GM13977 (cell line): ENCODE measurements at regions not wholly inside any gene's neighbourhood (a gene's known extent, or its start where the extent isn't known, plus 50 kb on each side); places are given as distances from the start of the nearest gene placed in this dataset.

ENCODE experiments used
- DNase-seq: peaks from one replicate; pipeline ENCODE4 v3.0.0; 2012; ENCODE audit warnings: low spot score
- in situ Hi-C: fragments of 300-500 bp; cut with MboI; formaldehyde crosslinking; loops from one replicate; pipeline ENCODE4 v1.12.0; 2022; ENCODE audit warnings: low sequenced_read_pairs, low pct_unique_long_range_greater_than_20kb, mixed read lengths, inconsistent platforms; ENCODE audit not compliant: unreplicated experiment
- TF ChIP-seq, protein P1 (sequence below): IDR thresholded peaks from 2 replicates; pipeline ENCODE4 v1.5.1; 2012; ENCODE audit warnings: mild to moderate bottlenecking, control low read depth; ENCODE audit not compliant: insufficient read depth; ENCODE audit errors: extremely low read depth, missing control alignments

DNA sequence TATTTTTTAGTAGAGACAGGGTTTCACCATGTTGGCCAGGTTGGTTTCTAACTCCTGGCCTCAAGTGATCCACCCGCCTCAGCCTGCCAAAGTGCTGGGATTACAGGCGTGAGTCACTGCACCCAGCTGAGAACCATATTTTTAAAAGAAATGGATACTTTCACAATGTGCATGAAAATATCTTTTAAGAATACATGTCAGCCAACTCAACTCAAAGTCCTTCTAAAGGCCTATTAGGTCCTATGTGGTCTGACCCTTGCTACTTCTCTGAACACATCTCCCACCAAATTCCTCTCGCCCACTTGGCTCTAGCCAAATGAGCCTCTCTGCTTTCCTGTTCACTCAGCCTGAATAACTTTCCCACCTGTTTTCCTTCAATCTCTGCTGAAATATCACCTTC lies 119.6 kb downstream of the MTX2 start:
- DNase-seq = no peak
- in situ Hi-C loops = no loop called here
- TF ChIP-seq, protein P1, sequence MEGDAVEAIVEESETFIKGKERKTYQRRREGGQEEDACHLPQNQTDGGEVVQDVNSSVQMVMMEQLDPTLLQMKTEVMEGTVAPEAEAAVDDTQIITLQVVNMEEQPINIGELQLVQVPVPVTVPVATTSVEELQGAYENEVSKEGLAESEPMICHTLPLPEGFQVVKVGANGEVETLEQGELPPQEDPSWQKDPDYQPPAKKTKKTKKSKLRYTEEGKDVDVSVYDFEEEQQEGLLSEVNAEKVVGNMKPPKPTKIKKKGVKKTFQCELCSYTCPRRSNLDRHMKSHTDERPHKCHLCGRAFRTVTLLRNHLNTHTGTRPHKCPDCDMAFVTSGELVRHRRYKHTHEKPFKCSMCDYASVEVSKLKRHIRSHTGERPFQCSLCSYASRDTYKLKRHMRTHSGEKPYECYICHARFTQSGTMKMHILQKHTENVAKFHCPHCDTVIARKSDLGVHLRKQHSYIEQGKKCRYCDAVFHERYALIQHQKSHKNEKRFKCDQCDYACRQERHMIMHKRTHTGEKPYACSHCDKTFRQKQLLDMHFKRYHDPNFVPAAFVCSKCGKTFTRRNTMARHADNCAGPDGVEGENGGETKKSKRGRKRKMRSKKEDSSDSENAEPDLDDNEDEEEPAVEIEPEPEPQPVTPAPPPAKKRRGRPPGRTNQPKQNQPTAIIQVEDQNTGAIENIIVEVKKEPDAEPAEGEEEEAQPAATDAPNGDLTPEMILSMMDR = no peak

DNA sequence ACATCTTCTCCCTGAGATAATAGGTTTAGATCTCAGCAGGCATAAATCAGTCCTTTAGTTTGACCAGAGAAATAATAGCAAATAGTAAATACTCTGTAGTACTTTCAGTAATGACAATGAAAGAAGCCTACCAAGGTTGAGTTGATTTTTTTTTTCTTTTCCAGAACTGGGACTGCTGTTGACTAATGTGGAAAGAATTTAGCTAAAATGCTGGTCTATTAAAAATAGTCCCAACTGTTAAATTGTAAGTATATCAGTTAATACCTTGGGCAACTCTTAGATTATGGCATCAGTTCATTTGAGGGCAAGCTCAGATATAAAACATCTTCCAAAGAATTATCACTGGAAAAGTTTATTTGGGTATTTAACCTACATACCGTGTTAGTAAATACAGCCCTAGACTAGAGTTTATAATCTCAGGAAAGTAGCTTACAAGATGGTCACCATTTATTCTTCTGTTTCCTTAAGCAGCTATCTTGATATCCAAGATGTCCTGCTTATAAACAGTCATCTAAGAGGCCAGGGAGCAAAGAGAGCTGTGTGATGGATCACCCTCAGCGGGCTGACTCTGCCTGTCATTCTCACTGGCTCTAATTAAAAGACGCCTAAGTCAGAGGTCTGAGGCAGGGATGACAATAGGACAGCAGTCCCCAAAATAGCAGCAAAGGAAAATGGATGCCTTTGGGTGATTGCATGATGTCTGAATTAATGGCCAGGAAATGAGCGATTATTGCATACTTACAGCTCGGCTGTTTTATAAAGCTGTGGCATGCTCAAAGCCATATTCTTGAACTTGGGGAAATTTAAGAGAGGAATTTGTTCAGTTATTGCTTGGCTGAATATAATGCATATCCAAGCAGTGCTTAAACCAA lies 121.3 kb downstream of the MTX2 start:
- in situ Hi-C loops = no loop called here
- no peak for DNase-seq
- TF ChIP-seq, protein P1 = no peak

DNA sequence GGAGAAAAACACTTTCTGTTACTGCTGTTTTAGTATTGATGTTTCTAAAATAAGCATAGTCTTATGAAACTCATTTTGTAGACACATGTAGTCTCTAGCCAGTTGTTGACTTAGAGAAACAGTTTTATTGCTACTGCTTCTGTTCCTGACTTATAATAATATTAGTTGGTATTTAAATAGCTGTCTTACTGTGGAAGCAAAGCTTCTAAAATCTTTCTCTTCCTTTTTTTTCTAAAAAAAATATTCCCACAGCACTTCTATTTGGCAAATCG lies 121.8 kb downstream of the MTX2 start:
- TF ChIP-seq, protein P1 = no peak
- in situ Hi-C loops = no loop called here
- no peak for DNase-seq

DNA sequence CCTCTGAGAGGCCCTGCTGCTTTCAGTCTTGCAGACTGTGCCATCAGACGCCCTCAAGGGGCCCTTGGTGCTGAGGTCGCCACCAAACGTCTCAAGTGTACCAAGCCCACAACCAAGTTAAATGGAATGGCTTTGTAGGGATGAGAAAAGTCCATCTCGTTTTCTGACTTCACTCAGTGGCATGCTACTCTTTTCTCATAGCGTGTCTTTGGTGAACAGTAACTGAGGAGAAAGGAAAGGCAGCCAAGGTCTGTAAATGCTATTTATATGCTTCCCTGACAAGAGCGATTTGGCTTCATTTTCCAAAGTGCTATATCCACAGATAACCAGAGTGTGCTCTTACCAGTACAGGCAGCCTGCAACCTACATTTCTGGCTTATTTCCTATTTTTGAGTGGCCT lies 123.0 kb downstream of the MTX2 start:
- DNase-seq = no peak
- TF ChIP-seq, protein P1 = no peak
- in situ Hi-C loops = no loop called here

DNA sequence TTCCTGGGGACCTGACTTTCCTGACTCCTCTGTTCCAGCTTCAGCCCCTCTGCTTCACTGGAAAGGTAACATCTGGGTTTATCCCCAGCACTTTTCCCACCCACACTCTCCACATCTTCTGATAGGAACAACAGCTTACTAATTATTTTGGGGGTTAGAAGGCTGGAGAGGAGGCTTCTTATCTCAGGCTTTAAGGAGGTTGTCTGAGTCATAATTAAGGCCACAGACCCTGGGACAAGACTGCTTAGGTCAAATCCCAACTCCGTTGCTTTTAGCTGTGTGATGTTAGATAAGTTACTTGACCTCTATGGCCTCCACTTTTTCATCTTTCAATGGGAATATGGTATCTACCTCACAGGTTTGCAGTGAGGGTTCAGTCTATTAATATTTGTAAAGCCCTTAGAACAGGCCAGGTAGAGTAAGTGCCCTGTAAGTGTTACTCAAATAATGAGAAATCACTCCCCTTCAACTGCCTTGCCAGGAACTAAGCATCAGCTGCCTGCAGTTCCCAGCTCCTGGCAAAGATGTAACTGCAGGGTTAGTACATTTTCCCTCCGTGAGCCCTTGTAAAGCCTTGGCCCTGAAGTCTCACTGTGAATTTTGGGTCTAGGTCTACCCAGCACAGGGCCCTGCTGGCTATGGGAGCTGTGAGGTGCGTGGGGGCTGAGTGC lies 123.6 kb downstream of the MTX2 start:
- in situ Hi-C loops = no loop called here
- TF ChIP-seq, protein P1 = no peak
- DNase-seq = no peak

DNA sequence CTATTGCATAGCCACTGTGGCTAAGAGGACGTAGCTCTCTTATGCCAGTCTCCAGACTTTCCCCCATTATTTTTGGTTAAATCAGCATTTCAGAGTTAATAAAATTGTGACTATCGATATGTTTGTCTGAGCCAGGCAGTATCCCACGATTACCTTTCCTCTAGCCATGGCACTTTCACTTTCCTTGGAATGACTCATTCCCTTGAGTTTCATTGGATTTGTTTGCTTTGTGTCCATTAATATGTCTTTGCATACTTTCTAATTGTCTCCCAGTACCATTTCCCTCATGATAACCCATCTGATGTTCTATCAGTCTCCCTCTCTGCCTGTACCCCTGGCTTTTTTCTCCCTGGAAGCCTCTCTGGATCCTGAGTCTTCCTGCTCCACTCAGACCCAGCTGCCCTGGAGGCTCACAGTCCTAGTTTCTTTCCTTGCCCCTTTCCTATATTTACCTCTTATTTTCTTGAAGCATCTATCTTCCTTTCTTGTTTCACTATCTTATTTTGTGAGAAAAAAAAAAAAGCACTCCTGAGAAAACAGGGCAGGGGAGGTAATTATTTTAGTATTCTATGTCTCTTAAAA lies 126.1 kb downstream of the MTX2 start:
- in situ Hi-C loops = no loop called here
- TF ChIP-seq, protein P1 = no peak
- DNase-seq = no peak
